GM12878 (cell line): ENCODE measurements at regions not wholly inside any gene's neighbourhood (a gene's known extent, or its start where the extent isn't known, plus 50 kb on each side); places are given as distances from the start of the nearest gene placed in this dataset.

Experiments
- ATAC-seq: fragments of 200-7000 bp; cut with Tn5 transposase; 3 replicates; pipeline ENCODE4 v1.9.1; 2020; ENCODE audit warnings: mild to moderate bottlenecking, moderate library complexity
- BruUV-seq: library from RNA; stranded (reverse); fragments of 400-500 nt; replicated peaks from 2 replicates; lab custom pipeline; 2021; lab: Mats Ljungman, UMichigan
- CTCF ChIA-PET: fragments of 300-600 bp; sonication (Branson Sonifier 250); formaldehyde crosslinking; extraction: SDS; loops from one replicate; lab custom pipeline; 2021; ENCODE audit warnings: inconsistent platforms; lab: Yijun Ruan, JAX
- POLR2A ChIA-PET: fragments of 350-600 bp; formaldehyde crosslinking; extraction: SDS; loops from one replicate; lab custom pipeline; 2021; ENCODE audit warnings: inconsistent platforms; lab: Charles Lee
- RAD21 ChIA-PET: fragments of 300-600 bp; sonication (Branson Sonifier 250); formaldehyde crosslinking; loops from one replicate; lab custom pipeline; 2023; ENCODE audit warnings: antibody characterized with exemption; ENCODE audit not compliant: unreplicated experiment; lab: Charles Lee
- SMC1A ChIA-PET: fragments of 300-600 bp; sonication (Branson Sonifier 250); formaldehyde crosslinking; loops from one replicate; lab custom pipeline; 2023; ENCODE audit not compliant: unreplicated experiment, uncharacterized antibody; lab: Charles Lee
- DNase-seq: peaks from one replicate; pipeline ENCODE4 v3.0.0-alpha.2; 2011; ENCODE audit warnings: low read depth, low spot score
- FAIRE-seq: peaks from 3 replicates; lab custom pipeline; 2011; peaks lifted over from hg19 to GRCh38; lab: Jason Lieb, UNC
- H2AFZ ChIP-seq: 2 replicates; pipeline ENCODE4 v1.6.0; 2011; ENCODE audit warnings: low read depth, low read length, control low read depth; ENCODE audit not compliant: control insufficient read depth
- H3K27ac ChIP-seq: 2 replicates; pipeline ENCODE4 v1.5.1; 2011; ENCODE audit warnings: control low read depth; ENCODE audit not compliant: control insufficient read depth, insufficient read depth
- H3K27me3 ChIP-seq, 2 experiments: replicated peaks in 1 of 2; 2 replicates each; pipeline versions ENCODE4 v1.6.0 to v1.6.1; 2011; ENCODE audit warnings: low read length in 1 of 2; ENCODE audit not compliant: control insufficient read depth in 2 of 2, insufficient read depth in 2 of 2
- H3K36me3 ChIP-seq, 2 experiments: 2 replicates each; pipeline ENCODE4 v1.5.1; 2011; ENCODE audit warnings: low read length in 1 of 2; ENCODE audit not compliant: control insufficient read depth in 2 of 2, insufficient read depth in 2 of 2
- H3K4me1 ChIP-seq: 2 replicates; pipeline ENCODE4 v1.6.1; 2011; ENCODE audit warnings: mild to moderate bottlenecking, low read length, moderate library complexity, mixed read lengths; ENCODE audit not compliant: control insufficient read depth, insufficient read depth
- H3K4me2 ChIP-seq: 2 replicates; pipeline ENCODE4 v1.6.0; 2011; ENCODE audit warnings: control low read depth; ENCODE audit not compliant: control insufficient read depth, insufficient read depth
- H3K4me3 ChIP-seq: fragments of 200-600 bp; sonication (generic); 2 replicates; pipeline ENCODE4 v1.5.1; 2016
- H3K79me2 ChIP-seq: 2 replicates; pipeline ENCODE4 v1.6.0; 2011; ENCODE audit warnings: low read length; ENCODE audit not compliant: control insufficient read depth, insufficient read depth
- H3K9ac ChIP-seq: 2 replicates; pipeline ENCODE4 v1.8.0; 2011; ENCODE audit warnings: low read length, control low read depth, mixed read lengths; ENCODE audit not compliant: control insufficient read depth, insufficient read depth
- H3K9me3 ChIP-seq: replicated peaks from 3 replicates; pipeline ENCODE4 v1.5.1; 2011; ENCODE audit warnings: mild to moderate bottlenecking, low read length; ENCODE audit not compliant: control insufficient read depth, insufficient read depth
- H4K20me1 ChIP-seq: 2 replicates; pipeline ENCODE4 v1.6.0; 2011; ENCODE audit not compliant: control insufficient read depth, insufficient read depth
- HSF1 ChIP-seq: fragments of 150-350 bp; IDR thresholded peaks from 2 replicates; pipeline ENCODE4 v1.6.1; 2014; ENCODE audit warnings: mild to moderate bottlenecking, low read depth, low read length
- KAT2A ChIP-seq: conservative IDR thresholded peaks from 2 replicates; pipeline ENCODE4 v1.6.1; 2011; ENCODE audit warnings: low read depth, low read length; ENCODE audit not compliant: control insufficient read depth
- MTA3 ChIP-seq: IDR thresholded peaks from 2 replicates; pipeline ENCODE4 v1.6.1; 2012; ENCODE audit warnings: low read length, inconsistent platforms, borderline replicate concordance
- RAD51 ChIP-seq: fragments of 450-650 bp; IDR thresholded peaks from 2 replicates; pipeline ENCODE4 v1.6.1; 2016; ENCODE audit warnings: moderate library complexity, mild to moderate bottlenecking, inconsistent platforms
- REST ChIP-seq: IDR thresholded peaks from 2 replicates; pipeline ENCODE4 v1.6.1; 2012; ENCODE audit warnings: mild to moderate bottlenecking, low read depth, low read length
- WGBS: methylation state at CpG from one replicate; pipeline ENCODE4 v1.1.6; 2016; ENCODE audit warnings: low lambda C conversion rate; ENCODE audit not compliant: insufficient replicate concordance, insufficient coverage; ENCODE audit errors: missing lambda C conversion rate; 5-methylcytosine and 5-hydroxymethylcytosine counted together
- in situ Hi-C: fragments of 300-500 bp; cut with MboI; formaldehyde crosslinking; loops from 9 replicates; pipeline ENCODE4 v1.14.3; 2018; ENCODE audit warnings: mixed read lengths
- intact Hi-C: fragments of 100-400 bp; cut with micrococcal nuclease; formaldehyde crosslinking; loops from one replicate; pipeline ENCODE4 v1.14.2; 2022; ENCODE audit not compliant: unreplicated experiment

- Histone ChIP-seq H3K4me3 (no peak overlapping the region), H2AFZ (no peak overlapping the region), H3K36me3 (no peaks in the 10 kb centered on the region), H3K4me1 (no peaks in the 10 kb centered on the region), H3K9me3 (peaks cover 2% of the 10 kb centered on the region; the same call in 2 of the 3 replicates), H3K27ac (no peak overlapping the region), H4K20me1 (no peaks in the 10 kb centered on the region), H3K27me3 (peaks cover 0 to 14% of the 10 kb centered on the region in 2 experiments), H3K9ac (no peak overlapping the region), H3K79me2 (no peaks in the 10 kb centered on the region), H3K4me2 (no peak overlapping the region)
- no peak for ATAC-seq
- in situ Hi-C loops, result loop anchor here (10.0 kb wide), 1 partner anchor 62 kb away; no protein-coding TSS in a partner anchor
- 28% methylated on average over 32 of the region's 32 CpGs for WGBS
- BruUV-seq, result no TSS peak
- ChIA-PET POLR2A (no interaction called here), CTCF (no interaction called here), RAD21 (no interaction called here), SMC1A (no interaction called here)
- intact Hi-C loops, result no loop called here
- TF ChIP-seq MTA3, result no peak
- TF ChIP-seq RAD51, result no peak
- no peak for TF ChIP-seq HSF1
- no peak for TF ChIP-seq KAT2A
- TF ChIP-seq REST, result no peak
- DNase-seq, result no peak
- FAIRE-seq, result no peak
These were observed 151.1 kb downstream of the TRIM27 start for GRCh38 chr6:28772480-28773381.
